ENCODE measurements at regions not wholly inside any gene's neighbourhood (a gene's known extent, or its start where the extent isn't known, plus 50 kb on each side); places are given as distances from the start of the nearest gene placed in this dataset.

DNA sequence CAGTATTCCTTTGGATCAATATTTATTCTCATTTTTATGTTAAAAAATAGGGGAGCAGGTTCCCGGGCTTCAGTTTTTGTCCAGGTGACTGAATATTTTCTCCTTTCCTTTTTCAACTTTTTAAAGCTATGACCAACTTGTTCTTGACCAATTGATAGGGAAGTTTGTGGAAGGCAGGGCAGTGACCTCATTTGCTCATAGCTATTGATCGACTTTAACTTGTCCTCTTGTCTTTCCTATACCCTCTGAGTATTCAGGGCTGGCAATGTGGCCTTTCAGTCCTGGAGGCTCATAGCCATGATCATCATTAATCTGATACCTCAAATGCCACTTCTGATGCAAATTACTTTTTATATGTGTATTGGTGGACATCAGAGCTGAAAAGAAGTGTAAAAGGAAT lies 448.8 kb downstream of the KIF16B start:
- Histone ChIP-seq H3K4me3 (replicated peaks; ENCODE audit: low read depth, low read length) (no peak overlapping the region), H3K27me3 (replicated peaks; ENCODE audit: control insufficient read depth, insufficient read depth, low read length) (no peaks in the 10 kb centered on the region), H3K36me3 (ENCODE audit: control insufficient read depth, insufficient read depth, low read length) (no peaks in the 10 kb centered on the region)
- TF ChIP-seq, protein P1, sequence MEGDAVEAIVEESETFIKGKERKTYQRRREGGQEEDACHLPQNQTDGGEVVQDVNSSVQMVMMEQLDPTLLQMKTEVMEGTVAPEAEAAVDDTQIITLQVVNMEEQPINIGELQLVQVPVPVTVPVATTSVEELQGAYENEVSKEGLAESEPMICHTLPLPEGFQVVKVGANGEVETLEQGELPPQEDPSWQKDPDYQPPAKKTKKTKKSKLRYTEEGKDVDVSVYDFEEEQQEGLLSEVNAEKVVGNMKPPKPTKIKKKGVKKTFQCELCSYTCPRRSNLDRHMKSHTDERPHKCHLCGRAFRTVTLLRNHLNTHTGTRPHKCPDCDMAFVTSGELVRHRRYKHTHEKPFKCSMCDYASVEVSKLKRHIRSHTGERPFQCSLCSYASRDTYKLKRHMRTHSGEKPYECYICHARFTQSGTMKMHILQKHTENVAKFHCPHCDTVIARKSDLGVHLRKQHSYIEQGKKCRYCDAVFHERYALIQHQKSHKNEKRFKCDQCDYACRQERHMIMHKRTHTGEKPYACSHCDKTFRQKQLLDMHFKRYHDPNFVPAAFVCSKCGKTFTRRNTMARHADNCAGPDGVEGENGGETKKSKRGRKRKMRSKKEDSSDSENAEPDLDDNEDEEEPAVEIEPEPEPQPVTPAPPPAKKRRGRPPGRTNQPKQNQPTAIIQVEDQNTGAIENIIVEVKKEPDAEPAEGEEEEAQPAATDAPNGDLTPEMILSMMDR (IDR thresholded peaks at IDR 0.05; ENCODE audit: insufficient read depth, low read length, poor library complexity, severe bottlenecking) = no peak
- DNase-seq (ENCODE audit: extremely low read depth, insufficient read length) = no peak

DNA sequence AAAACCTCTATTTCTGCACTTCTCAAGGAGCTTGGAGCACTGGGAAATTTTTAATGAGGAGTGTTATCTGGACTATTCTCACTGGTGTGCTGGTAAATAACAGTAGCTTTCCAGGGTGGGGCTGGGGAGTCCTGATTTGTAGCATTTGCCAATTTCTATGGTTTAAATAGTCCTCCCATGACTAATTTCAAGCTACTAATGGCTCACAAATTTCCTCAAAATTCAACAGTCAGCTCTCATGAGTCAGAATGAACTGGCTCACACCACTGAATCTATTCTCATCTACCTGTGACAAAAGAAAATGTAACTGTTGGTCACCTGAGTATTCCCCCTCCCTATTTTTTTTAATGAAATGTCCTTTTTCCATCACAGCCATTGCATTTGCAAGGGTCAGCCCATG lies 449.6 kb downstream of the KIF16B start:
- Histone ChIP-seq H3K4me3 (replicated peaks; ENCODE audit: low read depth, low read length) (no peak overlapping the region), H3K27me3 (replicated peaks; ENCODE audit: control insufficient read depth, insufficient read depth, low read length) (no peaks in the 10 kb centered on the region), H3K36me3 (ENCODE audit: control insufficient read depth, insufficient read depth, low read length) (no peaks in the 10 kb centered on the region)
- DNase-seq (ENCODE audit: extremely low read depth, insufficient read length) = no peak
- TF ChIP-seq, protein P1 (IDR thresholded peaks at IDR 0.05; ENCODE audit: insufficient read depth, low read length, poor library complexity, severe bottlenecking) = no peak

DNA sequence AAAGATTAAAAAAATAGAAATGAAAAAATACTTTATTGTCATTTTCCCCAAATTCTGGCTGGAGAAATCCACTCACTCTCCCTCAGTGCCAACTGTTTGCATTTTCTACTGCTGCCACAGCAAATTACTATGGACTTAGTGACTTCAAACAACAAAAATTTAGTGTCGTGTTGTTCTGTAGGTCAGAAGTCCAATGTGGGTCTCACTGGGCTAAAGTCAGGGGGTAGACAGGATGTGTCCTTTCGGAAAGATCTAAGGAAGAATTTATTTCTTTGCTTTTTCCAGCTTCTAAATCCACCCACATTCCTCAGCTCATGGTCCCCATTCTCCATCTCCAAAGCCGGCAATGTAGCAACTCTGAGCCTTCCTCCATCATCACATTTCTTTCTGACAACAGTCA lies 453.3 kb downstream of the KIF16B start:
- Histone ChIP-seq H3K27me3 (replicated peaks; ENCODE audit: control insufficient read depth, insufficient read depth, low read length) (no peaks in the 10 kb centered on the region), H3K36me3 (ENCODE audit: control insufficient read depth, insufficient read depth, low read length) (no peaks in the 10 kb centered on the region), H3K4me3 (replicated peaks; ENCODE audit: low read depth, low read length) (no peak overlapping the region)
- no peak for DNase-seq (ENCODE audit: extremely low read depth, insufficient read length)
- TF ChIP-seq, protein P1 (IDR thresholded peaks at IDR 0.05; ENCODE audit: insufficient read depth, low read length, poor library complexity, severe bottlenecking) = no peak

DNA sequence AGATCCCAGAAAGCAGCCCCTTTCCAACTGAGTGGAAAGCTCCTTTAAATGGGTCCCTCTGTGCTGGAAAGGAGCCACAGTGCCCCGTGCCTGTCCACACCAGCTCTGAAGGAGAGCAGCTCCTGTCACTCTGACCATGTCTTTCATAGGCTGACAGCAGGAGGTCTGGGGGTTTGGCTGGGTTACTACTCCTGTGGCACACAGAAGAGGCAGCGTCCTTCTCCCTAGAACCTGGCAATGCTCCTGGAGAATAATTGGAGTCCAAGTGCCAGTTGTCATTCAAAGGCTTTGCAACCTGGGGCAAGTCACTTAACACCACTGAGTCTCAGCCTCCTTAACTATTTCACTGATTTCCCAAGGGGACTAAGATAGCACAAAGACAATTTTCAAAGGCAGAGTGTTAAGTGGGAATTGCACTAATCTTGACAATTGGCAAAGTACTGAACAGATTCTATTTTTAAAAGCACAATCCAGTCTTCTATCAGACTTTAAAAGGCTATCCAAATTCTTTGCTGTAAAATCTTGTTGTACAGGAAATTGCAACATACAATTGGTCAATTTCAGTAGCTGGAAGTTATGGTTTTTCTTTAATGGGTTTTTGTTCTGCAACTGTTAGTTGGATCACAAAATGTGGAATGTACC lies 457.2 kb downstream of the KIF16B start:
- TF ChIP-seq, protein P1 (IDR thresholded peaks at IDR 0.05; ENCODE audit: insufficient read depth, low read length, poor library complexity, severe bottlenecking) = no peak
- no peak for DNase-seq (ENCODE audit: extremely low read depth, insufficient read length)
- Histone ChIP-seq H3K36me3 (ENCODE audit: control insufficient read depth, insufficient read depth, low read length) (no peaks in the 10 kb centered on the region), H3K27me3 (replicated peaks; ENCODE audit: control insufficient read depth, insufficient read depth, low read length) (no peaks in the 10 kb centered on the region), H3K4me3 (replicated peaks; ENCODE audit: low read depth, low read length) (no peak overlapping the region)

GRCh38 chr20:16113736-16114135 lies 459.5 kb downstream of the KIF16B start:
- Histone ChIP-seq H3K36me3 (ENCODE audit: control insufficient read depth, insufficient read depth, low read length) (no peaks in the 10 kb centered on the region), H3K4me3 (replicated peaks; ENCODE audit: low read depth, low read length) (no peak overlapping the region), H3K27me3 (replicated peaks; ENCODE audit: control insufficient read depth, insufficient read depth, low read length) (no peaks in the 10 kb centered on the region)
- TF ChIP-seq, protein P1 (IDR thresholded peaks at IDR 0.05; ENCODE audit: insufficient read depth, low read length, poor library complexity, severe bottlenecking) = no peak
- DNase-seq (ENCODE audit: extremely low read depth, insufficient read length) = no peak
